ENCODE measurements at regions not wholly inside any gene's neighbourhood (a gene's known extent, or its start where the extent isn't known, plus 50 kb on each side); places are given as distances from the start of the nearest gene placed in this dataset.

DNA sequence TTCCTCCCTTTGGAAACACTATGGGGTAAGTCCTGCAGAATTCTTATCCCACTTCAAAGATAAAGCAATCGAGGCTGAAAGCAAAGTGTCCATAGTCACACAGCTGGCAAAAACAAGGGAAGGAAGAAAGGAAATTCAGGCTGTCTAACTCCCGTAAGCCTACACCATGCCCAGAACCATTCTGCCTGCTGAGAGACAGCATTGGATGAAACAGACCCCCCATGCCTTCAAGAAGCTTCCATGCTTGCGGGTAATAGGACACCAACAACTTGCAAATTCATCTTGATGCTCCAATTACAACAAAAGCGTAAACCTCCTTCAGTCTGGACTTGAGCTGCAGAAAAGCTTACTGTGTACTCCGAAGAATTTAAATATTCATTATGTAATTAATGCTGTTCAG, 181.1 kb upstream of the WWC1 start:
- Histone ChIP-seq H3K27me3 (ENCODE audit: control insufficient read depth in 2 of 2, insufficient read depth in 2 of 2, low read length in 2 of 2) (no peaks in the 10 kb centered on the region), H3K9ac (replicated peaks; ENCODE audit: extremely low read depth, insufficient read depth, low read length) (no peak overlapping the region), H3K27ac (ENCODE audit: insufficient read depth, low read depth, low read length) (no peak overlapping the region), H3K79me2 (ENCODE audit: control insufficient read depth, insufficient read depth, low read length) (no peaks in the 10 kb centered on the region), H3K4me3 (replicated peaks in 1 of 3; ENCODE audit: insufficient read depth in 1 of 3, low read depth in 1 of 3, low read length in 3 of 3) (no peak overlapping the region), H3K9me3 (replicated peaks; ENCODE audit: control insufficient read depth, insufficient read depth, low read length) (no peaks in the 10 kb centered on the region), H4K20me1 (replicated peaks; ENCODE audit: control insufficient read depth, extremely low read depth, insufficient read depth, low read length) (no peaks in the 10 kb centered on the region), H2AFZ (ENCODE audit: low read depth, low read length) (no peak overlapping the region), H3K36me3 (ENCODE audit: control insufficient read depth in 2 of 2, extremely low read depth in 1 of 2, insufficient read depth in 2 of 2, low read length in 2 of 2) (no peaks in the 10 kb centered on the region), H3K4me1 (ENCODE audit: control insufficient read depth, extremely low read depth, insufficient read depth, low read length) (no peaks in the 10 kb centered on the region), H3K4me2 (ENCODE audit: insufficient read depth, low read length) (no peak overlapping the region), H3K9me1 (replicated peaks; ENCODE audit: control insufficient read depth, extremely low read depth, insufficient read depth, low read length) (no peaks in the 10 kb centered on the region)
- FAIRE-seq (no peak), DNase-seq (ENCODE audit: low read depth, low spot score) (no peak)
- intact Hi-C loops (cut with micrococcal nuclease) (no loop called here), dilution Hi-C loops (cut with MboI; ENCODE audit: extremely low pct_ligation_motif_present, low sequenced_read_pairs) (no loop called here)
- ChIA-PET CTCF (no interaction called here), POLR2A (no interaction called here)
- no TSS peak for BruUV-seq (replicated peaks)
- no peak for TF ChIP-seq POLR2AphosphoS5 (IDR thresholded peaks at IDR 0.05; ENCODE audit: insufficient read depth, low read depth, low read length)
- TF ChIP-seq EZH2 (IDR thresholded peaks at IDR 0.05; ENCODE audit: borderline replicate concordance, low read depth, low read length, severe bottlenecking): no peak
- TF ChIP-seq, protein P1, sequence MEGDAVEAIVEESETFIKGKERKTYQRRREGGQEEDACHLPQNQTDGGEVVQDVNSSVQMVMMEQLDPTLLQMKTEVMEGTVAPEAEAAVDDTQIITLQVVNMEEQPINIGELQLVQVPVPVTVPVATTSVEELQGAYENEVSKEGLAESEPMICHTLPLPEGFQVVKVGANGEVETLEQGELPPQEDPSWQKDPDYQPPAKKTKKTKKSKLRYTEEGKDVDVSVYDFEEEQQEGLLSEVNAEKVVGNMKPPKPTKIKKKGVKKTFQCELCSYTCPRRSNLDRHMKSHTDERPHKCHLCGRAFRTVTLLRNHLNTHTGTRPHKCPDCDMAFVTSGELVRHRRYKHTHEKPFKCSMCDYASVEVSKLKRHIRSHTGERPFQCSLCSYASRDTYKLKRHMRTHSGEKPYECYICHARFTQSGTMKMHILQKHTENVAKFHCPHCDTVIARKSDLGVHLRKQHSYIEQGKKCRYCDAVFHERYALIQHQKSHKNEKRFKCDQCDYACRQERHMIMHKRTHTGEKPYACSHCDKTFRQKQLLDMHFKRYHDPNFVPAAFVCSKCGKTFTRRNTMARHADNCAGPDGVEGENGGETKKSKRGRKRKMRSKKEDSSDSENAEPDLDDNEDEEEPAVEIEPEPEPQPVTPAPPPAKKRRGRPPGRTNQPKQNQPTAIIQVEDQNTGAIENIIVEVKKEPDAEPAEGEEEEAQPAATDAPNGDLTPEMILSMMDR (IDR thresholded peaks at IDR 0.05; ENCODE audit: extremely low read depth in 1 of 2, insufficient read depth in 1 of 2, low read depth in 1 of 2, low read length in 2 of 2): no peak
- TF ChIP-seq, protein P2, sequence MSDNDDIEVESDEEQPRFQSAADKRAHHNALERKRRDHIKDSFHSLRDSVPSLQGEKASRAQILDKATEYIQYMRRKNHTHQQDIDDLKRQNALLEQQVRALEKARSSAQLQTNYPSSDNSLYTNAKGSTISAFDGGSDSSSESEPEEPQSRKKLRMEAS (IDR thresholded peaks at IDR 0.05; ENCODE audit: insufficient read depth, insufficient read length): no peak
- TF ChIP-seq MYC (IDR thresholded peaks at IDR 0.05; ENCODE audit: low read depth, low read length): no peak
- no peak for TF ChIP-seq POLR2A (IDR thresholded peaks at IDR 0.05; ENCODE audit: low read depth, low read length)
- no peak for TF ChIP-seq FOS (IDR thresholded peaks at IDR 0.05; ENCODE audit: borderline replicate concordance, insufficient read depth, low read length)
- TF ChIP-seq GATA2 (IDR thresholded peaks at IDR 0.05; ENCODE audit: insufficient read depth, insufficient read length, low read depth, low read length): no peak
- TF ChIP-seq JUN (IDR thresholded peaks at IDR 0.05; ENCODE audit: borderline replicate concordance, insufficient read depth, insufficient read length, low read depth): no peak

All from endothelial cell of umbilical vein (primary cell).